HepG2 (cell line): ENCODE measurements at regions not wholly inside any gene's neighbourhood (a gene's known extent, or its start where the extent isn't known, plus 50 kb on each side); places are given as distances from the start of the nearest gene placed in this dataset.

Source experiments
- ATAC-seq: fragments of 200-7000 bp; cut with Tn5 transposase; 3 replicates; pipeline ENCODE4 v1.9.1; 2020; ENCODE audit warnings: mild to moderate bottlenecking, moderate library complexity
- BruUV-seq: library from RNA; stranded (reverse); fragments of 400-500 nt; replicated peaks from 2 replicates; lab custom pipeline; 2021; lab: Mats Ljungman, UMichigan
- CTCF ChIA-PET: fragments of 300-600 bp; formaldehyde crosslinking; extraction: SDS; loops from one replicate; lab custom pipeline; 2021; ENCODE audit warnings: low total read pairs, inconsistent platforms, low intra/inter-chr PET ratio; lab: Yijun Ruan, JAX
- POLR2A ChIA-PET: fragments of 350-600 bp; sonication (Branson Sonifier 250); formaldehyde crosslinking; loops from one replicate; lab custom pipeline; 2020; ENCODE audit warnings: antibody characterized with exemption, inconsistent platforms; lab: Yijun Ruan, JAX
- DNase-seq: peaks from one replicate; pipeline ENCODE4 v3.0.0-alpha.2; 2015; ENCODE audit warnings: low spot score
- FAIRE-seq: peaks from 3 replicates; lab custom pipeline; 2011; peaks lifted over from hg19 to GRCh38; lab: Jason Lieb, UNC
- H2AFZ ChIP-seq: one replicate; pipeline ENCODE4 v1.6.1; 2011; ENCODE audit warnings: low read length, inconsistent platforms
- H3K27ac ChIP-seq: fragments of 300-600 bp; 3 replicates; pipeline ENCODE4 v1.8.0; 2011; ENCODE audit warnings: mixed run types, mild to moderate bottlenecking, mixed read lengths, low read length, inconsistent platforms; ENCODE audit not compliant: insufficient read depth; ENCODE audit errors: extremely low read length
- H3K27me3 ChIP-seq, 2 experiments: fragments of 200-600 bp in 1 of 2; 2 replicates in 1 of 2; 3 replicates in 1 of 2; pipeline versions ENCODE4 v1.6.0 to v1.8.0; 2011; ENCODE audit warnings: low read length in 2 of 2, mild to moderate bottlenecking in 2 of 2, moderate library complexity in 2 of 2, inconsistent platforms in 1 of 2; ENCODE audit not compliant: insufficient read depth in 2 of 2, control insufficient read depth in 1 of 2
- H3K36me3 ChIP-seq, 2 experiments: fragments of 200-600 bp in 1 of 2; replicated peaks in 1 of 2; 2 replicates in 1 of 2; 3 replicates in 1 of 2; pipeline versions ENCODE4 v1.5.1 to v1.8.0; 2011; ENCODE audit warnings: low read length in 2 of 2, inconsistent platforms in 1 of 2; ENCODE audit not compliant: insufficient read depth in 2 of 2, control insufficient read depth in 1 of 2
- H3K4me1 ChIP-seq: 2 replicates; pipeline ENCODE4 v1.5.1; 2012; ENCODE audit warnings: low read length, inconsistent platforms; ENCODE audit not compliant: insufficient read depth
- H3K4me2 ChIP-seq: 2 replicates; pipeline ENCODE4 v1.6.0; 2011; ENCODE audit warnings: low read depth, low read length, inconsistent platforms
- H3K4me3 ChIP-seq, 3 experiments: fragments of 200-600 bp in 1 of 3; sonication (generic), shearing (Covaris generic) in 1 of 3; replicated peaks in 1 of 3; 2 replicates each; pipeline ENCODE4 v1.5.1; 2011 to 2016; ENCODE audit warnings: low read length in 3 of 3, inconsistent platforms in 2 of 3, low read depth in 2 of 3, mild to moderate bottlenecking in 2 of 3, control low read depth in 1 of 3, mixed read lengths in 1 of 3; ENCODE audit not compliant: insufficient read depth in 1 of 3
- H3K79me2 ChIP-seq: one replicate; pipeline ENCODE4 v1.6.1; 2011; ENCODE audit warnings: low read length, inconsistent platforms; ENCODE audit not compliant: insufficient read depth
- H3K9ac ChIP-seq: 2 replicates; pipeline ENCODE4 v1.6.0; 2011; ENCODE audit warnings: mild to moderate bottlenecking, low read depth, low read length, inconsistent platforms; ENCODE audit not compliant: insufficient read depth
- H3K9me3 ChIP-seq: 2 replicates; pipeline ENCODE4 v1.5.1; 2012; ENCODE audit warnings: mild to moderate bottlenecking, low read length
- H4K20me1 ChIP-seq: 2 replicates; pipeline ENCODE4 v1.6.0; 2011; ENCODE audit warnings: inconsistent platforms, mild to moderate bottlenecking, low read length, moderate library complexity; ENCODE audit not compliant: insufficient read depth
- DNMT1 ChIP-seq: sonication (generic); formaldehyde crosslinking; IDR thresholded peaks from 2 replicates; pipeline ENCODE4 v1.5.1; 2020; ENCODE audit warnings: mild to moderate bottlenecking, missing genetic modification reagents
- GRHL1 ChIP-seq: sonication (generic); formaldehyde crosslinking; conservative IDR thresholded peaks from 2 replicates; pipeline ENCODE4 v1.8.0; 2022; ENCODE audit warnings: missing genetic modification reagents
- HIC2 ChIP-seq: sonication (generic); formaldehyde crosslinking; IDR thresholded peaks from 2 replicates; pipeline ENCODE4 v1.9.0; 2022; ENCODE audit warnings: low read depth, missing genetic modification reagents
- MAFF ChIP-seq: IDR thresholded peaks from 2 replicates; pipeline ENCODE4 v1.6.1; 2011; ENCODE audit warnings: low read depth, low read length, improper control_type of control experiment
- POGK ChIP-seq: sonication (generic); formaldehyde crosslinking; conservative IDR thresholded peaks from 2 replicates; pipeline ENCODE4 v1.8.0; 2022; ENCODE audit warnings: mild to moderate bottlenecking, moderate library complexity, missing genetic modification reagents
- SMYD3 ChIP-seq: sonication (generic); formaldehyde crosslinking; IDR thresholded peaks from 2 replicates; pipeline ENCODE4 v1.8.1; 2023; ENCODE audit warnings: mild to moderate bottlenecking, missing genetic modification reagents
- SOX13 ChIP-seq, 3 experiments: fragments of 450-650 bp in 1 of 3; sonication (generic) in 1 of 3; formaldehyde crosslinking in 1 of 3; IDR thresholded peaks in 2 of 3; conservative IDR thresholded peaks in 1 of 3; 2 replicates each; pipeline versions ENCODE4 v1.5.0 to v1.6.1; 2016 to 2020; ENCODE audit warnings: antibody characterized with exemption in 1 of 3, mild to moderate bottlenecking in 1 of 3, missing compliant biosample characterization in 1 of 3, missing genetic modification reagents in 1 of 3, moderate library complexity in 1 of 3
- SRSF9 ChIP-seq: fragments of 200-400 bp; formaldehyde crosslinking; IDR thresholded peaks from 2 replicates; pipeline ENCODE4 v1.6.1; 2018; ENCODE audit warnings: borderline replicate concordance, mild to moderate bottlenecking, low read depth, low read length; ENCODE audit not compliant: insufficient read depth, poor library complexity, severe bottlenecking
- SRY ChIP-seq: sonication (generic); formaldehyde crosslinking; IDR thresholded peaks from 2 replicates; pipeline ENCODE4 v1.8.0; 2022; ENCODE audit warnings: mild to moderate bottlenecking, missing genetic modification reagents
- TARDBP ChIP-seq: sonication (generic); formaldehyde crosslinking; IDR thresholded peaks from 2 replicates; pipeline ENCODE4 v1.8.0; 2022; ENCODE audit warnings: mild to moderate bottlenecking, missing genetic modification reagents
- ZBED4 ChIP-seq: sonication (generic); formaldehyde crosslinking; IDR thresholded peaks from 2 replicates; pipeline ENCODE4 v1.4.0; 2020; ENCODE audit warnings: missing genetic modification reagents, borderline replicate concordance
- ZFP82 ChIP-seq: sonication (generic); formaldehyde crosslinking; IDR thresholded peaks from 2 replicates; pipeline ENCODE4 v1.5.1; 2020; ENCODE audit warnings: mild to moderate bottlenecking, missing genetic modification reagents, borderline replicate concordance
- WGBS: methylation state at CpG from one replicate; pipeline ENCODE4 v1.1.6; 2017; ENCODE audit warnings: low lambda C conversion rate; 5-methylcytosine and 5-hydroxymethylcytosine counted together
- in situ Hi-C: cut with HindIII; loops from 2 replicates; pipeline ENCODE4 v1.10.0; 2017; ENCODE audit warnings: low pct_unique_long_range_greater_than_20kb; ENCODE audit not compliant: extremely low pct_ligation_motif_present
- intact Hi-C: fragments of 100-400 bp; cut with micrococcal nuclease; formaldehyde crosslinking; loops from one replicate; pipeline ENCODE4 v1.10.0; 2022; ENCODE audit not compliant: unreplicated experiment
- TF ChIP-seq, protein P1 (sequence below): IDR thresholded peaks from 2 replicates; pipeline ENCODE4 v1.6.1; 2016; ENCODE audit warnings: missing biosample characterization, missing genetic modification reagents, low read depth

DNA sequence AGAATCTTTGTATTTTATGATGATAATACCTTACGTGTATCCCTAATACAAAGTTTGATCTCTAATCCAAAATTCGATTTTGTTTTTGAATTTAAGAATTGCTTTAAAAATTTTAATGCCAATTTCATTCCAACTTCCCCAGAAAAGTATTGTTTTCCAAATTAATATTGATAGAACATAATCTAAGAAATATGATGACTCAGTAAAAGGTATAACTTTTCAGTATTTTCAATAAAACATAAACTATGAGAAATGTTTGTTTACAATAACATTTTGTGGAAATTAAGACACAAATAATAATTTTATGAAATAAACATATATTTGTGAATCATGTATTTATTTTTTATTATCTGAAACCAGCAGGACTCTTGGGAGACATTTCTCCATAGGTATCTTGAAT, 931.6 kb downstream of the EFNA5 start:
- H3K27me3 ChIP-seq: no peaks in the 10 kb centered on the region
- H3K36me3 ChIP-seq: no peaks in the 10 kb centered on the region
- ATAC-seq (no peak), FAIRE-seq (no peak), DNase-seq (no peak)
- no peak overlapping the region for H3K4me3 ChIP-seq
- H3K9me3 ChIP-seq: peaks cover 6% of the 10 kb centered on the region; the same call in 1 of the 2 replicates
- no peak overlapping the region for H3K27ac ChIP-seq
- no peaks in the 10 kb centered on the region for H3K4me1 ChIP-seq
- WGBS: 0% methylated on average over 2 of the region's 2 CpGs
- ChIA-PET POLR2A (no interaction called here), CTCF (no interaction called here)
- intact Hi-C loops (no loop called here), in situ Hi-C loops (no loop called here)
- BruUV-seq: no TSS peak
- H3K4me2 ChIP-seq: no peak overlapping the region
- no peak overlapping the region for H2AFZ ChIP-seq
- no peaks in the 10 kb centered on the region for H4K20me1 ChIP-seq
- no peak overlapping the region for H3K9ac ChIP-seq
- no peaks in the 10 kb centered on the region for H3K79me2 ChIP-seq
- TF ChIP-seq, protein P1, sequence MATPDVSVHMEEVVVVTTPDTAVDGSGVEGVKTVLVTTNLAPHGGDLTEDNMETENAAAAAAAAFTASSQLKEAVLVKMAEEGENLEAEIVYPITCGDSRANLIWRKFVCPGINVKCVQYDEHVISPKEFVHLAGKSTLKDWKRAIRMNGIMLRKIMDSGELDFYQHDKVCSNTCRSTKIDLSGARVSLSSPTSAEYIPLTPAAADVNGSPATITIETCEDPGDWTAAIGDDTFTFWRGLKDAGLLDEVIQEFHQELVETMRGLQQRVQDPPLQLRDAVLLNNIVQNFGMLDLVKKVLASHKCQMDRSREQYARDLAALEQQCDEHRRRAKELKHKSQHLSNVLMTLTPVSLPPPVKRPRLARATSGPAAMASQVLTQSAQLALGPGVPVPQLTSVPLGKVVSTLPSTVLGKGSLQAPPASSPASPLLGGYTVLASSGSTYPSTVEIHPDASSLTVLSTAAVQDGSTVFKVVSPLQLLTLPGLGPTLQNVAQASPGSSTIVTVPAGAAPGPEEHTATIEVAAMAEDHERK (CRISPR knock-in tag): no peak
- TF ChIP-seq SMYD3 (no peak), TARDBP (no peak), SRY (CRISPR knock-in tag) (no peak), POGK (CRISPR knock-in tag) (no peak), ZFP82 (CRISPR knock-in tag) (no peak), SOX13 (IDR thresholded peaks at IDR 0.05) (no peak), SOX13 (CRISPR knock-in tag; conservative IDR thresholded peaks at IDR 0.05 in 1 of 2, IDR thresholded peaks at IDR 0.05 in 1 of 2) (no peak), SRSF9 (no peak), HIC2 (CRISPR knock-in tag) (no peak), GRHL1 (CRISPR knock-in tag) (no peak), DNMT1 (CRISPR knock-in tag) (no peak), MAFF (peak; percentile 52; the same call in 1 of the 2 replicates), ZBED4 (no peak)
